Dermis microvascular lymphatic vessel endothelial cell (primary cell): ENCODE measurements at regions not wholly inside any gene's neighbourhood (a gene's known extent, or its start where the extent isn't known, plus 50 kb on each side); places are given as distances from the start of the nearest gene placed in this dataset.

Experiments
- DNase-seq, 2 donors: peaks; one replicate each; pipeline versions ENCODE4 v3.0.0 to v3.0.0-alpha.2; 2010; ENCODE audit warnings: low read depth in 2 of 2

- no peak for DNase-seq
Measured at GRCh38 chr6:43922426-43923375, 152.7 kb downstream of the VEGFA start.

- DNase-seq = no peak
Measured at GRCh38 chr6:43921548-43922425, 151.8 kb downstream of the VEGFA start.

DNA sequence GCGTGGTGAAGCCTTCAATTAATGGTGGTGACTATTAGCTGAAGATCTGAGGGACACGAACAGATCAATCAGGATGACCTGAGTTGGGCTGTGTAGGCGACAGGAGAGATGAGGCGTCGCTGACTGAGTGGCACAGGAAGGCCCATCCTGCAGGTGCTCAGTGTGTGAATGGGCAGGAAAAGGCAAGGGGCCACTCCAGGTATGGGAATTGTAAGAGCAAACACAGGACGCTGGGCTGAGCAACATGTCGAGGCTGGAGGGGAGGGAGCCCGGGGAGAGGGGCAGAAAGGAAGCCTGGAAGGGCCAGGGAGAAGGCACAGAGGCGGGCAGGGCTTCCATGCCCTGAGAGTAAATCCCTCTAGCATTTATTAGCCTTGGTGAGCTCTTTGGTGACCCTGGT lies 151.0 kb downstream of the VEGFA start:
- DNase-seq = no peak

DNA sequence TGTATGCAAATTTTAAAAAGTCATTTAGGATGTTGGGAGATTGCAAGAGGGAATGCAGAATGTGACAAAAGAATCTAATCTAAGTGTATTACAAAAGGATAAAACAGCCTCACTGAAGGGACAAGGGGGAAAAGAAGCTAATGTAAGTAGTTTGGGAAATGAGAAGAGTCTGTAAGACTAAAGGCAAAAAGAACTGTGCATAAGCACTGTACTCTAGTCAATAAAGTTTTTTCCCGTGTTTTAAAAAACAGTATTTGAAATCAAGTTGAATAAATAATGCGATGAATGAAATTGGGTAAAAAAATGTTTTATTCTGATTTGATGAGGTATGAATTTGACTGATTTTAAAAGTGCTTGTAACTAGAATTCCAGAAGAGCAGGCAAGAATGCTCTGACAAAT lies 149.8 kb downstream of the VEGFA start:
- no peak for DNase-seq

- no peak for DNase-seq
Measured at GRCh38 chr6:43917878-43918382, 147.9 kb downstream of the VEGFA start.

DNA sequence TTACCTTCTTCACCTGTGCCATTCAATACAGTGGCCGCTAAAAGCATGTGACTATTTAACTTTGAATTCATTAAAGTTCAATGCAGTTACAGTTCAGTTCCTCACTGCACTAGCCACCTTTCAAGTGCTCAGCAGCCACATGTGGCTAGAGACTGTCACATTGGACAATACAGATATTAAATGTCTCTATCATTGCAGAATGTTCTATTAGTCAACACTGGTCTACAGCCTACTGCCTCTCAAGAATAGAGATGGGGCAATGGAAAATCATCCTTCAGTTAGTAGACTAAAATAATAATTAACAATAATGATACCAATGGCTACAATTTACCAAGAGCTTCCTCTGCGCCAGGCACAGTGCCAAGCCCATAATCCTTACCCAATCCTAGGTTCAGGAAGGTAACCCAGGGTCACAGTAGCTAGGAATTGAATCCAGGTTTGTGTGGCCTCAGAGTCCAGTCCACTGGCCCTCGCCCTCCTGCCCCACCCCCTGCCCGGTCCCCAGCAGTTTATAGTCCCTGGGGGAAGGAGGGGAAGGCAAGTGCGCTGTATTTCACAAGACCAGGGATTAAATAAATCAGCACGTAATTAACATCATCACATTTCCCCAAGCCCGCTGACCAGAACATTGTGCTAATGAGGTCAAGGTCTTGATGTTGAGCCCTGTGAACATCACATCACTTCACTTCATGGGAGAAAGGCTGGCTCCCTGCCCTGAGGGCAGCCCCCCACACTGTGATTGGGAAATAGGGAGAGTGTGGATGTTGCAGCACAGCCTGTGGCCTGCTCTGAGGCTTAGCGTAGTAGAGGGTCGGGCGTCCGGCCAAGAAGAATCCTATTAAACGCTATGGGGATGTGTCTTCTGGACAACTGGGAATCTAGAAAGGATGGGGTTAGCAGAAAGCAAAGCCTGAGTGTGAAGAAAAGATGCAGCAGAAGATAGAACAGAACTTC lies 147.2 kb downstream of the VEGFA start:
- DNase-seq = no peak

GRCh38 chr6:43915986-43916923 lies 146.2 kb downstream of the VEGFA start:
- DNase-seq = no peak

DNA sequence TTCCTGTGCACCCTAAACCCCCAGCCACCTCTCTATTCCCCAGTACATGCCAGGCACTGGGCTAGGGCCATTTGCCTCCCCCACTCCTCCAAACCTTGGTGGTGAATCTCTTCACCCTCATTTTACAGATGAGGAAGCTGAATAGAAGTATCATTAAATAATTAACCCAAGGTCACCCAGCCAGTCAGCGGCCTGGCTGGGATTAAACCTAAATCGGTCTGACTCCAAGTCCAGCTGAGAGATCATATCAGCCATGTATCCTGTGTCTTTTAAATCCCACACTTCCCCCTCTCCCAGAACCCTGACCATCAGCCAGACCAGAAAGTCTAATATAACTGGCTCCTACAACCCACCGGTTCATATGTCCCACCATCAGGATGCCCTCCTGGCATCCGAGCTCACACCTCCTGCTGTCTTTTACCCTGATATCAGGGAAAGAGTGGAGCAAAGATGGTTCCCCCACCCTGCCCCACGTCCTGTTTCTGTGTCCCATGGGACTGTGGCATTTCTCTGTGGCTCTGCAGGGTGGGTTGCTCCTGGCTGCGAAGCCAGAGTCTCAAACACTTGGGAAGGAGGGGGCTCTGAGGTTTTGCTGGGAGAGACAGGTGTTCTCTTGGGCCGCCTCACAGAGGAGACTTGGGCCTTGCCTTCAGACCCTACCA lies 145.3 kb downstream of the VEGFA start:
- DNase-seq = no peak

DNA sequence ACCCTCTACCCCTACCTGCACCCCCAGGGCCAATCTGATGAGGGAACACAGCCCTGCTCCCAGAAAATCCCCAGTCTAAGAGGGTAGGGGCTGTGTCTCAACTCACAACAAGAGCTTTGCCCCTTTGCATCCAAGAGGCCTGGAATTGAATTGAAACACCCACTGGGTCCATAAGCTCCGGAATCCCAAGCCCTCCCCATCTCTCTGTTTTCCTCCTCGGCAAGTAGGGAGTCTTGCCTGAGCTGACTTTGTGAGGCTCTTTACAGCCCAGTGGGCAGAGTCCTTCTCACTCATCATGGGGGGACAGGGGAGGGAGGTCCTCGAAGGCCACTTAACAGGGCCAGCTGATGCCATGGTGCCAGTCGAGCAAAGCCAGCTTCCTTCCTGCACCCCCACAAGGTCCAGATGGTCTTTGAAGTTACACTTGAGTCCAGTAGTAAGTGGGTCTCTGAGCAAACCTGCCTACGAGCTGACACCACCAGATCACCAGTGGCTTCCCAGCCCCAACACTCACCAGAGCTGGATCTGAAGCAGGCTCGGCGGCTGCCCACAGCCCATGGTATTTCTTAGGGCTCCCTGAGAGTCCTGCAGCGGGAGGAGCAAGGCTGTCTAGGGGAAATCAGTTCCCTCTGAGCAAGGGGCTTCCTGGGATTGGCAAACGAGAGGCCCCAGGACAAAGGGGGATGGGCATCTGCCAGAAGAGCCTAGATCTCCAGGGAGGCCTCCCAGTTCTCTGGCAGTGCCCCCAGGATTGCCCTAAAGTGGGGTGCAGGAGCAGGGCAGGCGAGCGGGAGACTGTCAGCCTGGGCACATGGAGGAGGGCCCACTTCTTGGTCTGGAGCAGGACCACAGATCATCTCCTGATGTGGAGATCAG lies 144.5 kb downstream of the VEGFA start:
- no peak for DNase-seq

DNA sequence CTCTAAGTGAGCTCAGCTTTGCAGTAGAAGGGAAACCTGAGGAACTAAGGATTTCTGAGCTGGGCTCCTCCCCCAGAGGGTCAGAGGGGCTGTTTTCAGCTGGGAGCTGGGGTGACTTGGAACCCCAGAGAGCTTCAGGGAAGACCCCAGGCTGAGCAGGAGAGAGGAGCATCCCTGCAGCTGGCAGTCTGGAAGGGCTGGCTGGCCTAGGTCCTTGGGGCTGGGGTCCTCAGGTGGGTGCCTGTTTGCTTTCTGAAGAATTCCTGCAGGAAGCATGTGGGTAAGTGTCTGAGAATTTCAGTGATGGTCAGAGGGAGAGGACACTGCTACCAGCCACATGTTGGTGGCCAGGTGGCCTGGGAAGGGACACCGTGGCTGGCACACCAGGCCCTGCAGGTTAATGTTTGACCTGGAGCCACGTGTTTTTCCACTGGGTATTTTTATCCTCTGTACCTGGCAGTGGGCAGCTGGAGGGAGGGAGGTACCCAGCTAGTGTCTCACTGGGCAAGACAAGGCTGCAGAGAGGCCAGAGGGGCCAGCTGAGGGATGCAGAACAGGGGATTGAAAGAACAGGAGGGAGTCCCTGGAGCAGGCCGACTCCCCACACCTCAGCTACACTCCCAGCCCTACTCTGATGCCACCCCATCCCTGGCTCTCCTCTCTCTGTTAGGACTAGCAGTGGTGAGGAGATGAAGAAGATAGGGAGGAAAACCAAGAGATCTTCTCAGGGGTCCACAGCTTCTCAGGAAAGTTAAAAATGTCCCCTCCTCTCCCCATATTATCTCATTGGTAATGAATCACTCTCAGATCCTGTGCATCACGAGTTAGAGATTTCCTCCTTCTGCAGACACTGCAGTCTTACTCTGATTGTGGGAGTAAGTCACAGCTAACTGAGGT lies 143.6 kb downstream of the VEGFA start:
- no peak for DNase-seq

DNA sequence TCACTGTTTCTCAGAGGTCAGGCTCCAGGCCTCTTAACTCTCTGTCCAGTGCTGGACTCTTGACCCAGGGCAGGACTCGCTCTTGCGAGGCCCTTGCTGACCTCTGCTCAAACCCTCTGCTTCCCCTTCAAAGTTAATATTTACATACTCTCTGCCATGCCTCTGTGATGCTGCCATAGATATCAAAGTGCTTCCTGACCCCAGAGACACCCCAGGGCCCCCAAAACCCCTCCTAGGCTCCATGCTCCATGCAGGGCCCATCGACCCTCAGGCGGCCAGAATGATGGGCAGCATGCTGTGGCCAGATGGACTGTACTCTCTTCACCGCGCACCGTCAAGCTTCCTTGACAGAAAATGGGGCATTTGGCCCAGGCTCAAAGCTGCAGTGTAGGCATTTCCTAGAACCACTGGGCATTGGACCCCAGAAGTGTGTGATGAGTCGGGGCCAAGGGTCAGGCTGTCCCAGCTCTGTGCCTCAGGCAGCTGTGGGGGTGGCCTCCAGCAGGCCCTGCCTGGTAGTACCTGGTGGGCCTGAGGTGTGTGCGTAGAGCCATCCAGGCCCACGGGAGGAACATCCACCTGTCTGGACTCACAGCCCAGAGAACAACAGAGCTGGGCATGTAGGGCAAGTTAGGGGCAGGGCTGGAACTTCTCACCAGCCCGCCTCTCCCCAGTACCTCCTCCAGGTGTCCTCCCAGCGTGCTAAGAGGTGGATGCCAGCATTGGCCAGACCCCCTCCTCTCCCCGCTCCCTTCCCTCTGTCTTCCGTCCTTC lies 142.8 kb downstream of the VEGFA start:
- DNase-seq = no peak

DNA sequence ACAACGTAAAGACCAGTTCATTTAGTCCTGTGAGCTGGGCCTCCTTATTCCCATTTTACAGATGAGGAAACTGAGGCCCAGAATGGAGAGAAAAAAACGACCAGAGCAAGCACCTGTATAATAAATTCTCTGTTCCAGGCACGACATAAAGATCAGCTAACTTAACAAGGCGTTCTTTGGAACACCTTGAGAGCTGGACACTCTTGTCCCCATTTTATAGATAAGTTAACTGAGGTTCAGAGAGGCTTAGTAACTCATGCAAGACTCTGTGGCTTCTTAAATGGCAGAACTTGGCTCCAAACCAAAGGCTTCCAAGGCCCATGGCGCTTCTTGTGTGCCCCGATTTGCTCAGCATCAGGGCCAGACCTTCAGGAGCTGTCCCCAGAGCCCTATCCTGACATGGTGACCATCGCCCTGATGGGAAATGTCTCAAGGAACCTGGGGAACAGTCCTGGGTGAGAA lies 142.1 kb downstream of the VEGFA start:
- no peak for DNase-seq

DNA sequence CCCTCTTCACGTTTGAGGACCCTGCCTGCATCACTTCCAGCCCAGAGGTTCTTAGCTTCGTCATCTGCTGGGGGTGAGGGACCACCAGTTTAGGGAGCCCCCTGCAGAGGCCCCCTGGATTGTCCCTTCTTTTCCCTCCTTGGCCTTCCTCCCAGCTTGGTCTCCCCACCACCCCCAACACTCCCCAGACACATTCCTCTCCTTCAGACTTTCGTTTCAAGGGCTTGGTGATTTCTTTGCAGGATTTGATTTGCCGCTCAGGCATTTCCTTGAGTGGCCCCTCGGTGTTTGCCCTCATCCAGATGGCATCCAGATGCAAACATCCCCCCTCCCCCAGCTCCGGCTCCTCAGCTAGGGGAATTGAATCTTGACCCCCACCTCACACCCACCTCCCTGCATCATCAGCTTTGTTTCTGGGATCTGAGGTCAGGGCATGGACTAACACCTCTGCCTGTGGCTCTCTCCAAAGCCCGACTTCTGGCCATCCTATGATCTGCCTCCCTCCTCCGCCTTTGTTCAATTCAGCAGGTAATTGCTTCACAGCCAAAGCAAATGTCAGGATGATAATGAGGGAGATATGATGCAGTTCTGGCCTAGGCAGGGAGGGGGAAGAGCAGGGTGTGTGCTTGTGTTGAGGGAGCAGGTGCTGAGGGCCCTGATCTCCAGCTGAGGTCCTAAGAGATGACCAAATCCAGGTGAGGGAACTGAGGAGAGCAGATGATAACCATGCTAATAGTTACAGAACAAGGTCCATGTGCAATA lies 141.5 kb downstream of the VEGFA start:
- DNase-seq = no peak

GRCh38 chr6:43910638-43911353 lies 140.8 kb downstream of the VEGFA start:
- no peak for DNase-seq

- DNase-seq = no peak
Measured at GRCh38 chr6:43910149-43910637, 140.2 kb downstream of the VEGFA start.
